ENCODE measurements at regions not wholly inside any gene's neighbourhood (a gene's known extent, or its start where the extent isn't known, plus 50 kb on each side); places are given as distances from the start of the nearest gene placed in this dataset.

DNA sequence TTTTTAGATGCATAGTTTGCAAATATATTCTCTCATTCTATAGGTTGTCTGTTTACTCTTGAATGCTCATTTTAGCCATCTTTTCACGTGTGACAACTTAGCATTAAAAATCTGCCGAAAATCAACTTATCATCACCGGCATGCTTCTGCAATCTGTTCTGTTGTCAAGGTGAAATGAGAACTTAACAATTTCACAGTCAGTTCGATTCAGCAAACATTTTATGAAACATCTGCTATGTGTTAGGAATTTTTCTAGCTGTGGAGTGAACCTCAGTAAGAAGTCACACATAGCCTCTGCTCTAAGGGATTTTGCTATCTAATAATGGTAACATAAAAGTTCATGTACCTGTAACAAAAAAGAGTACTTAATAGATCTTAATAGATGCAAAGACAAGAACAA is 256.1 kb downstream of the ZWINT start:
- no peak for TF ChIP-seq POLR2A (IDR thresholded peaks at IDR 0.05; ENCODE audit: low read depth, low read length)
- no peak for TF ChIP-seq SPI1 (IDR thresholded peaks at IDR 0.05; ENCODE audit: low read depth, low read length)
- TF ChIP-seq PAX5 (IDR thresholded peaks at IDR 0.05; ENCODE audit: insufficient read depth, low read length, severe bottlenecking) = no peak
